ENCODE measurements at regions not wholly inside any gene's neighbourhood (a gene's known extent, or its start where the extent isn't known, plus 50 kb on each side); places are given as distances from the start of the nearest gene placed in this dataset.

GRCh38 chr3:111368056-111368455, 173.9 kb upstream of the CD96 start:
- H3K9me3 Mint-ChIP-seq, result peaks cover 32% of the 10 kb centered on the region
- no peak for DNase-seq (ENCODE audit: low spot score in 2 of 2, unreplicated experiment in 2 of 2)
- TF ChIP-seq CTCF (IDR thresholded peaks at IDR 0.05; ENCODE audit: unreplicated experiment), result no peak
- H3K4me1 Mint-ChIP-seq, result peaks cover 17% of the 10 kb centered on the region
- no peak overlapping the region for H3K27ac Mint-ChIP-seq
- no peaks in the 10 kb centered on the region for H3K27me3 Mint-ChIP-seq (ENCODE audit: low read depth)
- H3K4me3 Mint-ChIP-seq, result no peak overlapping the region
- peaks cover 8% of the 10 kb centered on the region for H3K36me3 Mint-ChIP-seq

GRCh38 chr3:111369958-111370357, 172.0 kb upstream of the CD96 start:
- no peak for TF ChIP-seq CTCF (IDR thresholded peaks at IDR 0.05; ENCODE audit: unreplicated experiment)
- Mint-ChIP-seq H3K4me3 (no peak overlapping the region), H3K27ac (no peak overlapping the region), H3K4me1 (peaks cover 16% of the 10 kb centered on the region), H3K36me3 (peaks cover 17% of the 10 kb centered on the region), H3K27me3 (ENCODE audit: low read depth) (no peaks in the 10 kb centered on the region), H3K9me3 (peaks cover 49% of the 10 kb centered on the region)
- no peak for DNase-seq (ENCODE audit: low spot score in 2 of 2, unreplicated experiment in 2 of 2)

- no peak for DNase-seq (ENCODE audit: low spot score in 2 of 2, unreplicated experiment in 2 of 2)
- Mint-ChIP-seq H3K36me3 (peaks cover 20% of the 10 kb centered on the region), H3K4me1 (no peaks in the 10 kb centered on the region), H3K4me3 (no peak overlapping the region), H3K27ac (no peak overlapping the region), H3K27me3 (ENCODE audit: low read depth) (no peaks in the 10 kb centered on the region), H3K9me3 (peaks cover 80% of the 10 kb centered on the region)
- no peak for TF ChIP-seq CTCF (IDR thresholded peaks at IDR 0.05; ENCODE audit: unreplicated experiment)
Measured at GRCh38 chr3:111373239-111373638, 168.8 kb upstream of the CD96 start.

- TF ChIP-seq CTCF (IDR thresholded peaks at IDR 0.05; ENCODE audit: unreplicated experiment), result no peak
- no peak overlapping the region for H3K4me3 Mint-ChIP-seq
- no peak overlapping the region for H3K27ac Mint-ChIP-seq
- peaks cover 81% of the 10 kb centered on the region for H3K9me3 Mint-ChIP-seq
- DNase-seq (ENCODE audit: low spot score in 2 of 2, unreplicated experiment in 2 of 2), result no peak
- H3K27me3 Mint-ChIP-seq (ENCODE audit: low read depth), result no peaks in the 10 kb centered on the region
- H3K4me1 Mint-ChIP-seq, result no peaks in the 10 kb centered on the region
- peaks cover 20% of the 10 kb centered on the region for H3K36me3 Mint-ChIP-seq
Measured at GRCh38 chr3:111373861-111374260, 168.1 kb upstream of the CD96 start.

GRCh38 chr3:111385971-111386495, 156.0 kb upstream of the CD96 start:
- Mint-ChIP-seq H3K4me3 (no peak overlapping the region), H3K27ac (no peak overlapping the region), H3K27me3 (ENCODE audit: low read depth) (no peaks in the 10 kb centered on the region), H3K4me1 (no peaks in the 10 kb centered on the region), H3K36me3 (no peaks in the 10 kb centered on the region), H3K9me3 (peaks cover 45% of the 10 kb centered on the region)
- DNase-seq (ENCODE audit: low spot score in 2 of 2, unreplicated experiment in 2 of 2), result no peak
- TF ChIP-seq CTCF (IDR thresholded peaks at IDR 0.05; ENCODE audit: unreplicated experiment), result no peak

- DNase-seq (ENCODE audit: low spot score in 2 of 2, unreplicated experiment in 2 of 2), result no peak
- no peaks in the 10 kb centered on the region for H3K4me1 Mint-ChIP-seq
- no peak overlapping the region for H3K4me3 Mint-ChIP-seq
- H3K27me3 Mint-ChIP-seq (ENCODE audit: low read depth), result no peaks in the 10 kb centered on the region
- no peak overlapping the region for H3K27ac Mint-ChIP-seq
- H3K36me3 Mint-ChIP-seq, result no peaks in the 10 kb centered on the region
- H3K9me3 Mint-ChIP-seq, result peaks cover 39% of the 10 kb centered on the region
- TF ChIP-seq CTCF (IDR thresholded peaks at IDR 0.05; ENCODE audit: unreplicated experiment), result no peak
Measured at GRCh38 chr3:111392894-111393398, 149.1 kb upstream of the CD96 start.

All from mesothelial cell of epicardium (in vitro differentiated cells).